ENCODE measurements at regions not wholly inside any gene's neighbourhood (a gene's known extent, or its start where the extent isn't known, plus 50 kb on each side); places are given as distances from the start of the nearest gene placed in this dataset.

DNA sequence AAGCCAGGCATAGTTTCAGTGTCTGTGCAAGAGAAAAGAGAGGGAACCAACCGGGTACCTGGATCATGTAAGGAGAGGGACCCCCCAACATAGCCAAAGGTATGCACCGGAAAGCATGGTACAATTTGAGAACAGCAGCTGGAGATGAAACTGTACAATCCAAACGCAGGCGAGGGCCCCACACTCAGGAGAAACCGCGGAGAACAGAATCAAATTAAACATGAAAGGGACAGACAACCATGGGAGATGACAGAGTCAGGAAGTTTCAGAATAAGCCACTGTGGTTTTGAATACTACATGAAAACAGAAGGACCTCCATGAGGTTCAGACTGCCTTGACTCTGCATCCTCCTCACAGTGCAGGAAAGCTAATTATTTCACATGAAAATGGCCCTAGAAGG lies 62.9 kb upstream of the SPATA13 start:
- Histone ChIP-seq H3K4me3 (no peak overlapping the region), H3K27ac (no peak overlapping the region)
- TF ChIP-seq, protein P1, sequence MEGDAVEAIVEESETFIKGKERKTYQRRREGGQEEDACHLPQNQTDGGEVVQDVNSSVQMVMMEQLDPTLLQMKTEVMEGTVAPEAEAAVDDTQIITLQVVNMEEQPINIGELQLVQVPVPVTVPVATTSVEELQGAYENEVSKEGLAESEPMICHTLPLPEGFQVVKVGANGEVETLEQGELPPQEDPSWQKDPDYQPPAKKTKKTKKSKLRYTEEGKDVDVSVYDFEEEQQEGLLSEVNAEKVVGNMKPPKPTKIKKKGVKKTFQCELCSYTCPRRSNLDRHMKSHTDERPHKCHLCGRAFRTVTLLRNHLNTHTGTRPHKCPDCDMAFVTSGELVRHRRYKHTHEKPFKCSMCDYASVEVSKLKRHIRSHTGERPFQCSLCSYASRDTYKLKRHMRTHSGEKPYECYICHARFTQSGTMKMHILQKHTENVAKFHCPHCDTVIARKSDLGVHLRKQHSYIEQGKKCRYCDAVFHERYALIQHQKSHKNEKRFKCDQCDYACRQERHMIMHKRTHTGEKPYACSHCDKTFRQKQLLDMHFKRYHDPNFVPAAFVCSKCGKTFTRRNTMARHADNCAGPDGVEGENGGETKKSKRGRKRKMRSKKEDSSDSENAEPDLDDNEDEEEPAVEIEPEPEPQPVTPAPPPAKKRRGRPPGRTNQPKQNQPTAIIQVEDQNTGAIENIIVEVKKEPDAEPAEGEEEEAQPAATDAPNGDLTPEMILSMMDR (IDR thresholded peaks at IDR 0.05): no peak
- DNase-seq (ENCODE audit: low spot score): no peak

- Histone ChIP-seq H3K27ac (no peak overlapping the region), H3K4me3 (no peak overlapping the region)
- TF ChIP-seq, protein P1 (IDR thresholded peaks at IDR 0.05): no peak
- DNase-seq (ENCODE audit: low spot score): no peak
Measured at GRCh38 chr13:24099490-24099889, 61.0 kb upstream of the SPATA13 start.

- Histone ChIP-seq H3K27ac (no peak overlapping the region), H3K4me3 (no peak overlapping the region)
- TF ChIP-seq, protein P1 (IDR thresholded peaks at IDR 0.05): no peak
- no peak for DNase-seq (ENCODE audit: low spot score)
Measured at GRCh38 chr13:24100188-24100587, 60.3 kb upstream of the SPATA13 start.

DNA sequence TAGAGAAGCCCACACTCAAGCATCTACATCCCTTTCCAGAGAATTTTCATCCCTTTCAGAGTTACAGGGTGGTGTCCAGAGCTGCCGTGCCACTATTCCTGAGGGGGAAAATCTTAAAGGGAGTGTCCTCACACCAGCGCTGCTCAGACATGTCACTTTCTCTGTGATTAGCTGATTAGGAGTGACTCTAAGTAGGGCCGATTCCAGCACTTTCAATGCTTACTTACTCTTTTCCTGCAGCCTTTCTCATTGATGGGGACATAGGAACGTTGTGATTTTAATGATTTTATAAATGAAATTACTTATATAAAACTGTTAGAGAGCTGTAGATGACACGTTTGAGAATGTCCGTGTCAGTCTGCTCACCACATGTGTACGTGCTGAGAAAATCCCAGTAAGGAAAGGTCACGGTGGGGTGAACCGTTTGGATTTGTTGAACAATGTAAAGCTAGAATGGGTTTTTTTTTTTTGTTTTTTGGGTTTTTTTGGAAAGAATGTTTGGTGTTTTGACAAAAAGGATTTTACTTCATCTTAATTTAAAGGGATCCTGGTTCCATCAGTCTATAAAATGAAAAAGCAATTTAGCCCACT lies 56.6 kb upstream of the SPATA13 start:
- no peak overlapping the region for H3K27ac ChIP-seq
- DNase-seq (ENCODE audit: low spot score): no peak
- TF ChIP-seq, protein P1 (IDR thresholded peaks at IDR 0.05): no peak
- H3K4me3 ChIP-seq: no peak overlapping the region

DNA sequence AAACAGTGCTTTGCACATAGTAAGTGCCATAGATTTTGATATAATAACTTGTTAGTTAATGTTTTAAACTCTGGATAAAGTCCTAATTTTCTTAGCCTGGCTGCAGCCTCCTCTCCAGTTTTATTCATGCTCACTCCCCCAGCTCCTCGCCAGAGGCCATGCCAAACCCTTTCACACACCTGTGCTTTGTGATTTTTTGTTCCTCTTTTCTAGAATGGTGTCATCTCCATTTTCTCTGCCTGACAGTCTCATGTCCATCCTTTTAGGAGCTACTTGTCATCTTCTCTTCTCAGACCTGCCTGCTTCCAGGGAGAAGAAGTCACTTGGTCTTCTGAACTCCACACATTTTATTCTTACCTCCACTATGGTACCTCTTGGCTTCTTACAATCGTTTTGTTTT lies 55.8 kb upstream of the SPATA13 start:
- no peak overlapping the region for H3K27ac ChIP-seq
- H3K4me3 ChIP-seq: no peak overlapping the region
- no peak for DNase-seq (ENCODE audit: low spot score)
- TF ChIP-seq, protein P1 (IDR thresholded peaks at IDR 0.05): no peak

DNA sequence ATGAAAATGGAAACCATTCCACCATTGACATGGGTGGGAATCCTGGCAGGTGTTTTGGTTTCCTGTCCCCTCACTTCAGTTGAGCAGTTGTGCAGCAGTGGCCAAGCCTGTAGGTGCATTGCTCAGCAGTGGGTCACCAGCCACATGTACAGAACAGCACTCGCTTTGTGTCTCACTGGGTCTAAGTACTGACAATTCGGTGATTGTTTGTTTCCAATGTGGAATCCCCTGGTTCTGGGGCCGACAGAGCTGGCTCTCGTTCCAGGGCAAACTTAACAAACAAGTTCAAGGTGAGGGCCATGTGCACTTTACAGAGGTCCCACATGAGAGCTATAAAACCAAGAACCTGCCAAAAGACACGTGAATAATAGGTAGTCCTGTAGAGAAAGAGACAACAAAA lies 54.1 kb upstream of the SPATA13 start:
- no peak overlapping the region for H3K27ac ChIP-seq
- TF ChIP-seq, protein P1 (IDR thresholded peaks at IDR 0.05): no peak
- no peak overlapping the region for H3K4me3 ChIP-seq
- no peak for DNase-seq (ENCODE audit: low spot score)

- Histone ChIP-seq H3K4me3 (no peak overlapping the region), H3K27ac (no peak overlapping the region)
- TF ChIP-seq, protein P1 (IDR thresholded peaks at IDR 0.05): no peak
- DNase-seq (ENCODE audit: low spot score): no peak
Measured at GRCh38 chr13:24107955-24108614, 52.4 kb upstream of the SPATA13 start.
